H1 (cell line): ENCODE measurements at regions not wholly inside any gene's neighbourhood (a gene's known extent, or its start where the extent isn't known, plus 50 kb on each side); places are given as distances from the start of the nearest gene placed in this dataset.

Experiments
- CTCF ChIA-PET: fragments of 300-600 bp; sonication (Branson Sonifier 250); formaldehyde crosslinking; loops from one replicate; lab custom pipeline; 2021; ENCODE audit not compliant: partially characterized antibody; lab: Charles Lee
- POLR2A ChIA-PET: fragments of 300-600 bp; sonication (Branson Sonifier 250); formaldehyde crosslinking; loops from one replicate; lab custom pipeline; 2021; ENCODE audit warnings: inconsistent platforms; ENCODE audit not compliant: partially characterized antibody; lab: Charles Lee
- DNase-seq, 2 experiments: peaks; one replicate each; pipeline versions ENCODE4 v3.0.0 to v3.0.0-alpha.2; 2010 to 2022; ENCODE audit warnings: low spot score in 2 of 2, low read depth in 1 of 2, mixed read lengths in 1 of 2
- FAIRE-seq: peaks from 2 replicates; lab custom pipeline; 2011; peaks lifted over from hg19 to GRCh38; lab: Jason Lieb, UNC
- H2AFZ ChIP-seq: 2 replicates; pipeline ENCODE4 v1.8.1; 2012; ENCODE audit warnings: low read length, inconsistent platforms
- H2AK5ac ChIP-seq: 2 replicates; pipeline ENCODE4 v1.6.1; 2013; ENCODE audit warnings: low read depth, low read length
- H2BK120ac ChIP-seq: replicated peaks from 2 replicates; pipeline ENCODE3; 2013; ENCODE audit warnings: low read depth, low read length, inconsistent platforms
- H2BK12ac ChIP-seq: 2 replicates; pipeline ENCODE4 v1.6.1; 2013; ENCODE audit warnings: low read depth, low read length
- H2BK15ac ChIP-seq: 2 replicates; pipeline ENCODE4 v1.6.1; 2013; ENCODE audit warnings: low read length
- H2BK20ac ChIP-seq: 2 replicates; pipeline ENCODE4 v1.6.1; 2013; ENCODE audit warnings: low read length
- H2BK5ac ChIP-seq: 2 replicates; pipeline ENCODE4 v1.6.1; 2013; ENCODE audit warnings: low read depth, low read length
- H3K14ac ChIP-seq: 2 replicates; pipeline ENCODE4 v1.6.1; 2013; ENCODE audit warnings: inconsistent platforms; ENCODE audit not compliant: insufficient read length
- H3K18ac ChIP-seq: 2 replicates; pipeline ENCODE4 v1.6.1; 2013; ENCODE audit warnings: low read length; ENCODE audit errors: extremely low read depth
- H3K23ac ChIP-seq: 2 replicates; pipeline ENCODE4 v1.6.1; 2013; ENCODE audit warnings: inconsistent platforms; ENCODE audit not compliant: insufficient read length
- H3K23me2 ChIP-seq: 2 replicates; pipeline ENCODE4 v1.6.1; 2013; ENCODE audit warnings: low read depth, low read length
- H3K27ac ChIP-seq: 2 replicates; pipeline ENCODE4 v1.6.1; 2011; ENCODE audit warnings: low read depth, low read length, inconsistent platforms
- H3K27me3 ChIP-seq, 4 experiments: replicated peaks in 1 of 4; 1 replicate in 1 of 4; 2 replicates in 3 of 4; pipeline versions ENCODE4 v1.6.1 to v1.8.1; 2011 to 2013; ENCODE audit warnings: low read length in 3 of 4, mild to moderate bottlenecking in 3 of 4, inconsistent platforms in 2 of 4, mixed read lengths in 2 of 4, moderate library complexity in 1 of 4; ENCODE audit not compliant: control insufficient read depth in 3 of 4, insufficient read depth in 3 of 4; ENCODE audit errors: extremely low read depth in 1 of 4
- H3K36me3 ChIP-seq, 4 experiments: 2 replicates each; pipeline versions ENCODE4 v1.6.1 to v1.8.1; 2011 to 2013; ENCODE audit warnings: mild to moderate bottlenecking in 4 of 4, low read length in 3 of 4, moderate library complexity in 2 of 4, control low read depth in 1 of 4, inconsistent platforms in 1 of 4; ENCODE audit not compliant: insufficient read depth in 4 of 4, control insufficient read depth in 2 of 4
- H3K4ac ChIP-seq: replicated peaks from 2 replicates; pipeline ENCODE3; 2013; ENCODE audit warnings: low read length, low read depth, mixed read lengths, inconsistent platforms; ENCODE audit not compliant: insufficient read length
- H3K4me1 ChIP-seq, 4 experiments: replicated peaks in 1 of 4; 1 replicate in 1 of 4; 2 replicates in 3 of 4; pipeline versions ENCODE4 v1.6.1 to v1.8.1; 2011 to 2013; ENCODE audit warnings: low read length in 3 of 4, inconsistent platforms in 2 of 4, mixed read lengths in 1 of 4; ENCODE audit not compliant: insufficient read depth in 4 of 4, control insufficient read depth in 3 of 4
- H3K4me2 ChIP-seq, 2 experiments: 2 replicates each; pipeline versions ENCODE4 v1.6.1 to v1.8.1; 2011 to 2013; ENCODE audit warnings: low read depth in 2 of 2, low read length in 2 of 2, control low read depth in 1 of 2, inconsistent platforms in 1 of 2, mild to moderate bottlenecking in 1 of 2; ENCODE audit not compliant: insufficient read depth in 1 of 2
- H3K4me3 ChIP-seq, 4 experiments: fragments of 200-600, 300-600 bp in 1 of 4; sonication (generic), shearing (Covaris generic), sonication (Bioruptor Twin) in 1 of 4; 2 replicates each; pipeline versions ENCODE4 v1.5.1 to v1.8.1; 2011 to 2016; ENCODE audit warnings: low read length in 4 of 4, low read depth in 3 of 4, control low read depth in 2 of 4, inconsistent platforms in 2 of 4, mild to moderate bottlenecking in 2 of 4, mixed read lengths in 1 of 4, moderate library complexity in 1 of 4; ENCODE audit not compliant: insufficient read depth in 2 of 4; ENCODE audit errors: extremely low read depth in 1 of 4
- H3K56ac ChIP-seq: replicated peaks from 2 replicates; pipeline ENCODE3; 2013; ENCODE audit warnings: low read depth, mild to moderate bottlenecking, mixed read lengths, low read length, inconsistent platforms; ENCODE audit not compliant: insufficient read length
- H3K79me1 ChIP-seq: 2 replicates; pipeline ENCODE4 v1.6.1; 2013; ENCODE audit warnings: low read depth, low read length, control low read depth
- H3K79me2 ChIP-seq, 2 experiments: 2 replicates each; pipeline versions ENCODE4 v1.6.1 to v1.8.1; 2012 to 2013; ENCODE audit warnings: low read length in 2 of 2, mild to moderate bottlenecking in 2 of 2, inconsistent platforms in 1 of 2; ENCODE audit not compliant: insufficient read depth in 2 of 2, control insufficient read depth in 1 of 2
- H3K9ac ChIP-seq, 4 experiments: replicated peaks in 1 of 4; 1 replicate in 1 of 4; 2 replicates in 3 of 4; pipeline versions ENCODE4 v1.6.1 to v1.8.1; 2011 to 2013; ENCODE audit warnings: low read depth in 3 of 4, low read length in 3 of 4, control low read depth in 2 of 4, mild to moderate bottlenecking in 2 of 4, moderate library complexity in 2 of 4, inconsistent platforms in 1 of 4; ENCODE audit errors: extremely low read depth in 1 of 4
- H3K9me3 ChIP-seq, 2 experiments: 2 replicates each; pipeline versions ENCODE4 v1.6.1 to v1.8.1; 2012 to 2013; ENCODE audit warnings: mild to moderate bottlenecking in 2 of 2, moderate library complexity in 2 of 2, control low read depth in 1 of 2, inconsistent platforms in 1 of 2, low read depth in 1 of 2, low read length in 1 of 2, mixed read lengths in 1 of 2; ENCODE audit not compliant: insufficient read depth in 2 of 2
- H4K20me1 ChIP-seq, 2 experiments: replicated peaks in 1 of 2; 2 replicates each; pipeline versions ENCODE3 to v1.8.1; 2011 to 2013; ENCODE audit warnings: inconsistent platforms in 2 of 2, low read length in 2 of 2, mild to moderate bottlenecking in 1 of 2; ENCODE audit not compliant: insufficient read depth in 2 of 2, control insufficient read depth in 1 of 2
- H4K5ac ChIP-seq: 2 replicates; pipeline ENCODE4 v1.6.1; 2013; ENCODE audit warnings: low read length, low read depth, mixed read lengths, inconsistent platforms; ENCODE audit not compliant: insufficient read length
- H4K8ac ChIP-seq: 2 replicates; pipeline ENCODE4 v1.8.0; 2013; ENCODE audit warnings: mild to moderate bottlenecking, moderate library complexity, low read length, inconsistent platforms; ENCODE audit not compliant: insufficient read depth; ENCODE audit errors: extremely low read depth
- H4K91ac ChIP-seq: replicated peaks from 2 replicates; pipeline ENCODE3; 2013; ENCODE audit warnings: low read length, mixed read lengths, inconsistent platforms; ENCODE audit not compliant: insufficient read length
- CHD1 ChIP-seq: IDR thresholded peaks from 2 replicates; pipeline ENCODE4 v1.6.1; 2012; ENCODE audit warnings: low read depth, low read length, improper control_type of control experiment
- EP300 ChIP-seq, 2 experiments: IDR thresholded peaks; 1 replicate in 1 of 2; 2 replicates in 1 of 2; pipeline ENCODE4 v1.6.1; 2011 to 2012; ENCODE audit warnings: low read depth in 2 of 2, low read length in 2 of 2, mild to moderate bottlenecking in 2 of 2, borderline replicate concordance in 1 of 2, inconsistent platforms in 1 of 2, moderate library complexity in 1 of 2
- GABPA ChIP-seq: IDR thresholded peaks from 2 replicates; pipeline ENCODE4 v1.6.1; 2011; ENCODE audit warnings: mild to moderate bottlenecking, low read length, moderate library complexity, borderline replicate concordance; ENCODE audit not compliant: insufficient read depth
- JUN ChIP-seq: IDR thresholded peaks from 2 replicates; pipeline ENCODE4 v1.6.1; 2011; ENCODE audit warnings: low read depth, mild to moderate bottlenecking, improper control_type of control experiment, low read length
- KDM4A ChIP-seq: IDR thresholded peaks from one replicate; pipeline ENCODE4 v1.7.1; 2012; ENCODE audit warnings: low read depth, mild to moderate bottlenecking, moderate library complexity, low read length, inconsistent platforms; ENCODE audit not compliant: severe bottlenecking
- MAFK ChIP-seq: IDR thresholded peaks from 2 replicates; pipeline ENCODE4 v1.6.1; 2012; ENCODE audit warnings: low read depth, mild to moderate bottlenecking, improper control_type of control experiment, low read length
- NRF1 ChIP-seq: IDR thresholded peaks from 2 replicates; pipeline ENCODE4 v1.6.1; 2011; ENCODE audit warnings: mild to moderate bottlenecking, low read depth, low read length, improper control_type of control experiment
- POLR2A ChIP-seq, 2 experiments: IDR thresholded peaks; 1 replicate in 1 of 2; 2 replicates in 1 of 2; pipeline ENCODE4 v1.6.1; 2011; ENCODE audit warnings: low read depth in 2 of 2, low read length in 2 of 2, mild to moderate bottlenecking in 2 of 2; ENCODE audit errors: control extremely low read depth in 1 of 2
- RAD21 ChIP-seq, 2 experiments: IDR thresholded peaks in 1 of 2; conservative IDR thresholded peaks in 1 of 2; 2 replicates each; pipeline ENCODE4 v1.6.1; 2011; ENCODE audit warnings: low read depth in 2 of 2, low read length in 2 of 2, improper control_type of control experiment in 1 of 2, inconsistent platforms in 1 of 2, mild to moderate bottlenecking in 1 of 2, moderate library complexity in 1 of 2
- RBBP5 ChIP-seq: IDR thresholded peaks from 2 replicates; pipeline ENCODE4 v1.7.1; 2012; ENCODE audit warnings: low read depth, mild to moderate bottlenecking, inconsistent platforms, low read length, moderate library complexity, borderline replicate concordance
- RXRA ChIP-seq: IDR thresholded peaks from 2 replicates; pipeline ENCODE4 v1.6.1; 2011; ENCODE audit warnings: low read depth, mild to moderate bottlenecking, low read length, moderate library complexity; ENCODE audit not compliant: insufficient read depth
- SIX5 ChIP-seq: IDR thresholded peaks from 2 replicates; pipeline ENCODE4 v1.6.1; 2011; ENCODE audit warnings: mild to moderate bottlenecking, low read depth, low read length
- SP2 ChIP-seq: IDR thresholded peaks from 2 replicates; pipeline ENCODE4 v1.6.1; 2012; ENCODE audit warnings: mild to moderate bottlenecking, low read length, inconsistent platforms
- SP4 ChIP-seq: IDR thresholded peaks from 2 replicates; pipeline ENCODE4 v1.6.1; 2012; ENCODE audit warnings: low read length, inconsistent platforms
- TBP ChIP-seq: IDR thresholded peaks from 2 replicates; pipeline ENCODE4 v1.6.1; 2011; ENCODE audit warnings: low read depth, low read length, improper control_type of control experiment
- ZNF274 ChIP-seq: IDR thresholded peaks from 2 replicates; pipeline ENCODE4 v1.7.0; 2012; ENCODE audit warnings: low read length, borderline replicate concordance; ENCODE audit errors: extremely low read depth
- WGBS, 2 experiments: shearing (Covaris generic) in 1 of 2; methylation state at CpG; one replicate each; pipeline versions ENCODE4 v1.1.6 to v1.1.7; 2013 to 2015; ENCODE audit warnings: low lambda C conversion rate in 2 of 2, mixed read lengths in 2 of 2, inconsistent platforms in 1 of 2, low coverage in 1 of 2, missing lambda C conversion rate in 1 of 2; ENCODE audit not compliant: insufficient replicate concordance in 2 of 2, insufficient coverage in 1 of 2, insufficient read length in 1 of 2; ENCODE audit errors: extremely low coverage in 1 of 2, missing lambda C conversion rate in 1 of 2; 5-methylcytosine and 5-hydroxymethylcytosine counted together

DNA sequence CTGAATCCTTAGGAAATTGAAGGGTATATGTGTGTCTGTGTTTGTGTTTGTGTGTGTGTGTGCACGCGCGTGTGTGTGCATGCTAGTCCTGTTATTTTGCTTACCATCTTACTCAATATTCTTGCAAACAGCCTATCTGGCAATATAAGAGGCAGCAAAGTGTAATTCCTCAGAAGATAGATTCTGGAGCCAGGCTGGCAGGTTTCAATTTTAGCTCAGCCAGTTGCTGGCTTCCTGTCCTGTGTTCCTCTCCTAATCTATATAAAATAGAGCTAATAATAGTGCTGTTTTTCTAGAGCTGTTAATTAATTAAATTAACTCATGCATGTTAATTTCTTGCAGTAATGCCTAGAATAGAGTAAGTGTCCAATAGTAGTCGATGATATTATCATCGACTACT, 256.2 kb downstream of the PIK3C3 start:
- POLR2A ChIA-PET: no interaction called here
- no peak overlapping the region for H2BK120ac ChIP-seq
- WGBS, 2 experiments: 91% methylated on average over 5 of the region's 5 CpGs; no CpG with 5 or more reads in 1 of the 2 experiments
- TF ChIP-seq POLR2A (IDR thresholded peaks at IDR 0.05; ENCODE audit: control extremely low read depth in 1 of 2, low read depth in 2 of 2, low read length in 2 of 2) (no peak), SIX5 (no peak), TBP (no peak), JUN (no peak), SP2 (no peak), RAD21 (IDR thresholded peaks at IDR 0.05 in 1 of 2, conservative IDR thresholded peaks at IDR 0.05 in 1 of 2; ENCODE audit: low read depth in 2 of 2, low read length in 2 of 2) (no peak), RXRA (no peak), CHD1 (no peak), ZNF274 (no peak), SP4 (no peak), RBBP5 (no peak), MAFK (no peak), KDM4A (no peak), NRF1 (no peak), EP300 (IDR thresholded peaks at IDR 0.05; ENCODE audit: borderline replicate concordance in 1 of 2, low read depth in 2 of 2, low read length in 2 of 2) (no peak), GABPA (no peak)

More for the DNA sequence above, 256.2 kb downstream of the PIK3C3 start:
- Histone ChIP-seq H3K9me3 (no peaks in the 10 kb centered on the region), H3K4me3 (no peak overlapping the region), H3K23me2 (no peaks in the 10 kb centered on the region), H3K56ac (no peak overlapping the region), H2BK5ac (no peak overlapping the region), H4K20me1 (no peaks in the 10 kb centered on the region), H3K27me3 (no peaks in the 10 kb centered on the region), H2BK15ac (no peak overlapping the region), H3K79me2 (no peaks in the 10 kb centered on the region), H4K8ac (no peak overlapping the region), H2BK12ac (no peak overlapping the region), H3K23ac (no peak overlapping the region), H4K5ac (no peak overlapping the region), H3K79me1 (no peaks in the 10 kb centered on the region), H2AK5ac (no peak overlapping the region), H2AFZ (no peak overlapping the region), H3K4me2 (no peak overlapping the region), H3K14ac (no peak overlapping the region), H3K9ac (no peak overlapping the region), H2BK20ac (no peak overlapping the region), H3K18ac (no peak overlapping the region), H3K4ac (no peak overlapping the region), H3K36me3 (no peaks in the 10 kb centered on the region), H3K4me1 (no peaks in the 10 kb centered on the region), H3K27ac (no peak overlapping the region), H4K91ac (no peak overlapping the region)
- DNase-seq: no peak
- CTCF ChIA-PET: interaction anchor here (0.6 to 1.5 kb wide), 3 partner anchors 63 to 1210 kb away, joined by 3 read pairs; no protein-coding TSS in a partner anchor
- FAIRE-seq: no peak
